ENCODE measurements at regions not wholly inside any gene's neighbourhood (a gene's known extent, or its start where the extent isn't known, plus 50 kb on each side); places are given as distances from the start of the nearest gene placed in this dataset.

- Mint-ChIP-seq H3K36me3 (ENCODE audit: insufficient read depth) (no peaks in the 10 kb centered on the region), H3K4me3 (no peak overlapping the region), H3K4me1 (ENCODE audit: low read depth) (peaks cover 2% of the 10 kb centered on the region), H3K27me3 (ENCODE audit: low read depth) (no peaks in the 10 kb centered on the region), H3K9me3 (peaks cover 4% of the 10 kb centered on the region)
- DNase-seq, result no peak
- ATAC-seq, result no peak
Measured at GRCh38 chr5:60209146-60209840, 315.8 kb upstream of the PDE4D start.

DNA sequence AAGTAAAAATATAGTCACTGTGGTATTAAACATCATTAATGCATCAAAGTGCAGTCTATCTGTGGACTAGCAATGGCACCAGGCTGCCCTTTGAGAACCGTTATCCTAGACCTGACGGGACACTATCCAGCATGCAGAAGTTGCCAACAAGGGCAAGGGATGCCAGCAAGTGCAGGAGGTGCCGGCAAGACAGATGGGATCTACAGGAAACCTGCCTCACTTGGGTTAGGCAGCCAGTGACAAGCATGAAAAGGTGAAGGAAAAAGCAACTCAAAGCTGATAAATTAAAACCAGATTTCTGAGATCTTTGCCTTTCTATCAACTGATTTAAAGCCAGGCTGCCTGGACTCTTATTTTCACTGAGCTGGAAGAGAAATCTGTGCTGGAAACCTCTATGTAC, 315.2 kb upstream of the PDE4D start:
- ATAC-seq (no peak), DNase-seq (no peak)
- Mint-ChIP-seq H3K9me3 (peaks cover 4% of the 10 kb centered on the region), H3K36me3 (ENCODE audit: insufficient read depth) (no peaks in the 10 kb centered on the region), H3K4me3 (no peak overlapping the region), H3K27me3 (ENCODE audit: low read depth) (no peaks in the 10 kb centered on the region), H3K4me1 (ENCODE audit: low read depth) (peaks cover 2% of the 10 kb centered on the region)

GRCh38 chr5:60207040-60207439, 313.5 kb upstream of the PDE4D start:
- no peak for DNase-seq
- no peaks in the 10 kb centered on the region for H3K27me3 Mint-ChIP-seq (ENCODE audit: low read depth)
- H3K9me3 Mint-ChIP-seq, result no peaks in the 10 kb centered on the region
- H3K4me3 Mint-ChIP-seq, result no peak overlapping the region
- no peaks in the 10 kb centered on the region for H3K36me3 Mint-ChIP-seq (ENCODE audit: insufficient read depth)
- no peak for ATAC-seq
- H3K4me1 Mint-ChIP-seq (ENCODE audit: low read depth), result peaks cover 2% of the 10 kb centered on the region

DNA sequence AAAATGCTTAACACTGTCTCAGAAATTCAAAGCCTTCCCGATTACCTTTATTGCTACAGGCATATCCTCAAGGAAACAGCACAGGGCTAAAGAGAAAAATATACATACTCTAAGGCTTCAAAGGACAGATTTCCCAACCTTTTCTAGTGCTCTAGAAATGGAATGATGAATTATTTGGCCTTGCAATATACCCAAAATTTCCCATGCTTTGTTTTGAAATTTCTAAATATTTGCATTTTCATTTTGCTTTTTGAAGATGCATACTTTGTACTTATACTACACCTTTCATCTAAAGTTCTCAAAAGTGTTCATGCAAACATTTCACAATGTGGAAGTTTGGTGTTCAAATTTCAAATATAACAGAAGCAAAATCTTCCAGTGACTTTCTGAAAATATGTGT, 312.7 kb upstream of the PDE4D start:
- no peaks in the 10 kb centered on the region for H3K9me3 Mint-ChIP-seq

DNA sequence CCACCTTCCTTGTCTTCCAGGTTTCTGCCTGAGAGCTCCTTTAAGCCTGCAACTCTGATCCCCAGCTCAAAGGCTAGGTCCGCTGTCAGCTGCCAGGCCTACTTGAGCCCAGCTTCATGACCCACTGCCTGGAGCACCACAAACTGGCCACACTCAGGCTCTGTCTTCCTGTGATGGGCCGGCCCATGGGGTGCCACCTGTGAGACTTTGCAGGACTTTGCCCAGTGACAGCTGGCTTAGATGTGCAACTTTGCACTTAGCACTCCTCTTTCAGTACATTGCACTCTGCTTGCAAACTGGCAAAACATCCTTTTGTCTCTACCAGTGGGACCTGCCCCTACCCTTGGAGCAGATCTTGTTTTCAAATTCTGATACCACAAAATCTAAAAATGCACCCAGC, 311.5 kb upstream of the PDE4D start:
- no peaks in the 10 kb centered on the region for H3K36me3 Mint-ChIP-seq (ENCODE audit: insufficient read depth)
- H3K4me1 Mint-ChIP-seq (ENCODE audit: low read depth), result peaks cover 2% of the 10 kb centered on the region
- DNase-seq, result no peak
- ATAC-seq, result no peak
- no peaks in the 10 kb centered on the region for H3K27me3 Mint-ChIP-seq (ENCODE audit: low read depth)
- H3K4me3 Mint-ChIP-seq, result no peak overlapping the region
- no peaks in the 10 kb centered on the region for H3K9me3 Mint-ChIP-seq

More for the DNA sequence above, 312.7 kb upstream of the PDE4D start:
- ATAC-seq (no peak), DNase-seq (no peak)
- no peaks in the 10 kb centered on the region for H3K36me3 Mint-ChIP-seq (ENCODE audit: insufficient read depth)
- H3K4me3 Mint-ChIP-seq, result no peak overlapping the region
- peaks cover 2% of the 10 kb centered on the region for H3K4me1 Mint-ChIP-seq (ENCODE audit: low read depth)
- H3K27me3 Mint-ChIP-seq (ENCODE audit: low read depth), result no peaks in the 10 kb centered on the region

- no peak for DNase-seq
- no peaks in the 10 kb centered on the region for H3K27me3 Mint-ChIP-seq (ENCODE audit: low read depth)
- no peak for ATAC-seq
- H3K4me1 Mint-ChIP-seq (ENCODE audit: low read depth), result no peaks in the 10 kb centered on the region
- H3K4me3 Mint-ChIP-seq, result no peak overlapping the region
- no peaks in the 10 kb centered on the region for H3K36me3 Mint-ChIP-seq (ENCODE audit: insufficient read depth)
- peaks cover 10% of the 10 kb centered on the region for H3K9me3 Mint-ChIP-seq
Measured at GRCh38 chr5:60196385-60197113, 303.0 kb upstream of the PDE4D start.

DNA sequence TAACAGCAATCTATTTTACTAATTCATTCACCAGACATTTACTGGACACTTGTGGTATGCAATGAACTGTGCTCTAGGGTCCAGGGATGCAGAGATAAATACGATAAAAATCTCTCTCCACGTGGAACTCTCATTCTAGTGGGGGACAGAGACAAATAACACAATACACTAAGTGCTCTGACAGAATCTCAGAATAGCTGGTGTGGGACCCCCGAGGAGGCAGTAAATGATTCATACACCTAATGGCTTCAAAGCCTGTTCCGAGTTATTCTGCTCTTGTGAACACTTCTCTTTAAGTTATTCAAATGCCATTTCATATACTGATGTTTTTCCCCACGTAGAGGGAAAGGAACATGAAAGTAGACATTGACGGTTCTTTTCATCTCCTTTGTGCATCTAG, 302.0 kb upstream of the PDE4D start:
- no peak overlapping the region for H3K4me3 Mint-ChIP-seq
- no peak for ATAC-seq
- DNase-seq, result no peak
- peaks cover 10% of the 10 kb centered on the region for H3K9me3 Mint-ChIP-seq
- no peaks in the 10 kb centered on the region for H3K36me3 Mint-ChIP-seq (ENCODE audit: insufficient read depth)
- no peaks in the 10 kb centered on the region for H3K4me1 Mint-ChIP-seq (ENCODE audit: low read depth)
- H3K27me3 Mint-ChIP-seq (ENCODE audit: low read depth), result no peaks in the 10 kb centered on the region

GRCh38 chr5:60195083-60195482, 301.6 kb upstream of the PDE4D start:
- Mint-ChIP-seq H3K36me3 (ENCODE audit: insufficient read depth) (no peaks in the 10 kb centered on the region), H3K4me1 (ENCODE audit: low read depth) (no peaks in the 10 kb centered on the region), H3K4me3 (no peak overlapping the region), H3K27me3 (ENCODE audit: low read depth) (no peaks in the 10 kb centered on the region), H3K9me3 (peaks cover 10% of the 10 kb centered on the region)
- ATAC-seq (no peak), DNase-seq (no peak)

DNA sequence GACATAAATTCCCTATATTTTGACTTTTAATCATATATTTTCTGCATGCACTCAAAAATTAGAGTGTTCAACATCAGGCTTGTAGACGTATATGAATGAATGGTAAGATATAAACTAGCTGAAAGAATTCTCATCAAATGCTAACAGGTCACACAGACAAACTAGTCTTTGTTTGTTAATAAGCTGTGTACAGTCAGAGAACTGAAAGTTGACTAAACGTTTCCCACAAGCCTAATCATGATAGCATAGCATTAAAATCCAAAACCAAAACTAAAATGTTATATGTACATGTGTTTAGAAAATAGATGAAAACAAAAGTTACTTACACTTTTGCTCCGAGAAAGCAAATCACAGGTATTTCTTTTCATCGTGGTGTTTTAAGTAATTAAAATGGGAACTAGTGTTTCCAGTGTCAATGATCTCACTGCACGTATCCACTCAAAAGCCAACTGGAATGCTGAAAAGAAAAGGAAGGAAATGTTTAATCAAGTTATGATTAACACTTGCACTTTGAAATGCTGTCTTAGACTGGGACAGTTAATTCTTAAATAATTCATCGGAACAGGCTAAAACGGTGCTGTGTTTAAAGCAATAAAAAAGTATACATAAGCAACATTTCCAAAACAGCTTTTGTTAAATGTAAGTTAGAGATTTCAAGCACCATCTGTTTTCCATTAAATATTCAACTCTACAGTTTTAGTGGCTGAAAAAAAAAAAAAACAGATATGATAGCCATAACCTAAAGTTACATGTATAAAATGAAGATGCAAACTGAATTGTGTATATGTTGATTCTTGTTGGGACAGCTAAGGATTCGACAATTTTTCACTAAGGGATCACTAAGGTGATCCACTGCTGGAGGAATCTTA, 291.9 kb upstream of the PDE4D start:
- Mint-ChIP-seq H3K9me3 (no peaks in the 10 kb centered on the region), H3K36me3 (ENCODE audit: insufficient read depth) (no peaks in the 10 kb centered on the region), H3K27me3 (ENCODE audit: low read depth) (no peaks in the 10 kb centered on the region), H3K4me3 (no peak overlapping the region), H3K4me1 (ENCODE audit: low read depth) (no peaks in the 10 kb centered on the region)
- ATAC-seq, result no peak
- no peak for DNase-seq

DNA sequence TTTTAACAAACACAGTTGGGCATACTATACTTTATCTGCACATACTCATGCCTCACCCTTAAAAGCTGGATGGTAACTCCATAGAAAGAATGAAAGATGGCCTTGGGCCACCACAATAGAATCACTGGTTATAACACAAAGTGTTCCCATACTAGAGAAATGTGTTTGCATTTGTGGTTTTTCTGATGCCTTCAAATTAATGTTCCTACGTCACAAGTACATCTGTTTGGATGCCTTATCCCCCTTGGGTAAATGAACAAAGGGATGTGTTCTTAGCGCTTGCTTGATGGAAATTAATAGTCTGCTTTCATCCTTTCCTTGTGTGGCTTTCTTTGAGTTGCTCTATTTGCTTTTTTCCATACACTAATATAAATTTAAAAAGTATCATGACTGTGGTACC, 291.1 kb upstream of the PDE4D start:
- ATAC-seq, result no peak
- no peaks in the 10 kb centered on the region for H3K36me3 Mint-ChIP-seq (ENCODE audit: insufficient read depth)
- DNase-seq, result no peak
- no peaks in the 10 kb centered on the region for H3K9me3 Mint-ChIP-seq
- no peak overlapping the region for H3K4me3 Mint-ChIP-seq
- no peaks in the 10 kb centered on the region for H3K27me3 Mint-ChIP-seq (ENCODE audit: low read depth)
- no peaks in the 10 kb centered on the region for H3K4me1 Mint-ChIP-seq (ENCODE audit: low read depth)

- Mint-ChIP-seq H3K36me3 (ENCODE audit: insufficient read depth) (no peaks in the 10 kb centered on the region), H3K4me1 (ENCODE audit: low read depth) (no peaks in the 10 kb centered on the region), H3K4me3 (no peak overlapping the region), H3K27me3 (ENCODE audit: low read depth) (no peaks in the 10 kb centered on the region), H3K9me3 (no peaks in the 10 kb centered on the region)
- DNase-seq, result no peak
- ATAC-seq, result no peak
Measured at GRCh38 chr5:60183881-60184280, 290.4 kb upstream of the PDE4D start.

- Mint-ChIP-seq H3K27me3 (ENCODE audit: low read depth) (no peaks in the 10 kb centered on the region), H3K36me3 (ENCODE audit: insufficient read depth) (no peaks in the 10 kb centered on the region), H3K4me1 (ENCODE audit: low read depth) (no peaks in the 10 kb centered on the region), H3K9me3 (peaks cover 11% of the 10 kb centered on the region), H3K4me3 (no peak overlapping the region)
- no peak for DNase-seq
- no peak for ATAC-seq
Measured at GRCh38 chr5:60178101-60178500, 284.6 kb upstream of the PDE4D start.

- peaks cover 11% of the 10 kb centered on the region for H3K9me3 Mint-ChIP-seq
- no peaks in the 10 kb centered on the region for H3K4me1 Mint-ChIP-seq (ENCODE audit: low read depth)
- no peak overlapping the region for H3K4me3 Mint-ChIP-seq
- ATAC-seq, result no peak
- no peaks in the 10 kb centered on the region for H3K36me3 Mint-ChIP-seq (ENCODE audit: insufficient read depth)
- H3K27me3 Mint-ChIP-seq (ENCODE audit: low read depth), result no peaks in the 10 kb centered on the region
- no peak for DNase-seq
Measured at GRCh38 chr5:60177596-60177995, 284.1 kb upstream of the PDE4D start.

DNA sequence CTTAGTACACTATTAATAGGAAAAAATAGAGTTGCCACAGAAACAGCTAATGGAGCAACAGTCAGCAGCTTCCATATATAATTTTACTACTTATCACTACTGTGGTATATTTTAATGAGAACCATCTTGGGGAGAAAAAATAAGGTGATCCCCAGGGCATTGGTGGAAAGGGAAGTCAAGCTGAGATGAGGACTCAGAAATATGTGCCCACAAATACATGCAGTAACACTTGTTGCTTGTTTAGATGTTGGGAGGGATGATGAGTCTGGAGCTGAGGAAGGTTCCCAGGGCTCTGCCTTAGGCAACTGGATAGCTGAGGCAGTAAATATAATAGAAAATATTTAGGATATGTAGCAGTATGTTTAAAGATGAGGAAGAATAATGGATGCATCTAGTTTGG, 280.1 kb upstream of the PDE4D start:
- H3K9me3 Mint-ChIP-seq, result peaks cover 14% of the 10 kb centered on the region
- H3K36me3 Mint-ChIP-seq (ENCODE audit: insufficient read depth), result no peaks in the 10 kb centered on the region
- H3K27me3 Mint-ChIP-seq (ENCODE audit: low read depth), result no peaks in the 10 kb centered on the region
- no peaks in the 10 kb centered on the region for H3K4me1 Mint-ChIP-seq (ENCODE audit: low read depth)
- ATAC-seq (no peak), DNase-seq (no peak)
- H3K4me3 Mint-ChIP-seq, result no peak overlapping the region
